NCI-H524 treated with DMSO at 0.1 percent for 48 hours (cell line): ENCODE measurements at regions not wholly inside any gene's neighbourhood (a gene's known extent, or its start where the extent isn't known, plus 50 kb on each side); places are given as distances from the start of the nearest gene placed in this dataset.
"Not testable (repeated sequence)": the region's sequence is repeated elsewhere in the genome, so short reads cannot be mapped to it uniquely, and the experiment has no call there.

ENCODE experiments used
- DNase-seq: peaks from one replicate; lab custom pipeline; 2025; lab: John Stamatoyannopoulos, UW

GRCh38 chr2:71958426-71958825 lies 189.2 kb downstream of the CYP26B1 start:
- DNase-seq, result not testable (repeated sequence)

- DNase-seq, result no peak
Measured at GRCh38 chr2:71952572-71953188, 195.0 kb downstream of the CYP26B1 start.

GRCh38 chr2:71951718-71952404 lies 195.8 kb downstream of the CYP26B1 start:
- no peak for DNase-seq

- no peak for DNase-seq
Measured at GRCh38 chr2:71951083-71951468, 196.6 kb downstream of the CYP26B1 start.

- DNase-seq, result no peak
Measured at GRCh38 chr2:71950256-71951082, 197.2 kb downstream of the CYP26B1 start.

- no peak for DNase-seq
Measured at GRCh38 chr2:71949537-71949798, 198.2 kb downstream of the CYP26B1 start.

- no peak for DNase-seq
Measured at GRCh38 chr2:71948781-71949536, 198.7 kb downstream of the CYP26B1 start.

- DNase-seq, result no peak
Measured at GRCh38 chr2:71947809-71948208, 199.9 kb downstream of the CYP26B1 start.

GRCh38 chr2:71945603-71945959 lies 202.1 kb downstream of the CYP26B1 start:
- DNase-seq, result no peak

- DNase-seq, result no peak
Measured at GRCh38 chr2:71944806-71945602, 202.7 kb downstream of the CYP26B1 start.

- DNase-seq, result no peak
Measured at GRCh38 chr2:71944183-71944550, 203.5 kb downstream of the CYP26B1 start.

GRCh38 chr2:71943238-71944182 lies 204.2 kb downstream of the CYP26B1 start:
- no peak for DNase-seq

GRCh38 chr2:71941726-71942525 lies 205.7 kb downstream of the CYP26B1 start:
- DNase-seq, result no peak

- no peak for DNase-seq
Measured at GRCh38 chr2:71940695-71941094, 207.0 kb downstream of the CYP26B1 start.

GRCh38 chr2:71939588-71940535 lies 207.8 kb downstream of the CYP26B1 start:
- DNase-seq, result no peak

GRCh38 chr2:71938659-71939587 lies 208.7 kb downstream of the CYP26B1 start:
- DNase-seq, result no peak

- no peak for DNase-seq
Measured at GRCh38 chr2:71938108-71938507, 209.6 kb downstream of the CYP26B1 start.

- DNase-seq, result no peak
Measured at GRCh38 chr2:71937396-71937795, 210.3 kb downstream of the CYP26B1 start.
